Right atrium auricular region (tissue), 2 donors: ENCODE measurements at regions not wholly inside any gene's neighbourhood (a gene's known extent, or its start where the extent isn't known, plus 50 kb on each side); places are given as distances from the start of the nearest gene placed in this dataset.

Experiments
- DNase-seq: peaks from one replicate; pipeline ENCODE4 v3.0.0-alpha.2; 2019; ENCODE audit warnings: low spot score
- H3K27ac ChIP-seq, 2 donors: fragments of 200-600 bp; sonication (generic); 1 replicate in 1 of 2; 2 replicates in 1 of 2; pipeline ENCODE4 v1.5.1; 2016 to 2019
- H3K27me3 ChIP-seq, 2 donors: fragments of 200-600 bp; sonication (generic); one replicate each; pipeline versions ENCODE4 v1.5.1 to v1.6.0; 2017 to 2019
- H3K36me3 ChIP-seq: fragments of 200-600 bp; sonication (generic); one replicate; pipeline ENCODE4 v1.5.1; 2016
- H3K4me1 ChIP-seq, 2 donors: fragments of 200-600 bp; sonication (generic); one replicate each; pipeline versions ENCODE4 v1.5.1 to v1.6.0; 2017 to 2019
- H3K4me3 ChIP-seq, 2 donors: fragments of 200-600 bp; sonication (generic); 1 replicate in 1 of 2; 2 replicates in 1 of 2; pipeline ENCODE4 v1.5.1; 2017 to 2019; ENCODE audit warnings: mild to moderate bottlenecking in 1 of 2, moderate library complexity in 1 of 2
- H3K9me3 ChIP-seq, 2 donors: fragments of 200-600 bp; sonication (generic); one replicate each; pipeline ENCODE4 v1.5.1; 2019
- CTCF ChIP-seq, 2 donors: fragments of 200-600 bp; sonication (generic); IDR thresholded peaks; one replicate each; pipeline ENCODE4 v1.5.1; 2019; ENCODE audit warnings: antibody characterized with exemption in 2 of 2

- TF ChIP-seq CTCF (IDR thresholded peaks at IDR 0.05), result no peak
- DNase-seq, result no peak
- peak overlapping the region; percentile 78 to 88 for H3K27ac ChIP-seq
- H3K4me1 ChIP-seq, result peaks cover 0 to 95% of the 10 kb centered on the region in 2 donors
- H3K27me3 ChIP-seq, result no peaks in the 10 kb centered on the region
- no peaks in the 10 kb centered on the region for H3K36me3 ChIP-seq
- H3K4me3 ChIP-seq, result no peak overlapping the region
- no peaks in the 10 kb centered on the region for H3K9me3 ChIP-seq
Observed at GRCh38 chr7:130914554-130915294, 180.7 kb upstream of the KLF14 start.

- Histone ChIP-seq H3K9me3 (no peaks in the 10 kb centered on the region), H3K27ac (peak overlapping the region; percentile 36 to 46), H3K4me1 (peaks cover 0 to 93% of the 10 kb centered on the region in 2 donors), H3K4me3 (no peak overlapping the region), H3K27me3 (no peaks in the 10 kb centered on the region), H3K36me3 (no peaks in the 10 kb centered on the region)
- TF ChIP-seq CTCF (IDR thresholded peaks at IDR 0.05), result no peak
- no peak for DNase-seq
Observed at GRCh38 chr7:130917669-130918128, 183.7 kb upstream of the KLF14 start.

- Histone ChIP-seq H3K36me3 (no peaks in the 10 kb centered on the region), H3K27me3 (no peaks in the 10 kb centered on the region), H3K4me3 (no peak overlapping the region), H3K4me1 (peaks cover 0 to 93% of the 10 kb centered on the region in 2 donors), H3K9me3 (no peaks in the 10 kb centered on the region), H3K27ac (peak overlapping the region; percentile 36 to 46)
- DNase-seq, result no peak
- TF ChIP-seq CTCF (IDR thresholded peaks at IDR 0.05), result no peak
Observed at GRCh38 chr7:130918129-130919052, 184.4 kb upstream of the KLF14 start.

- H3K4me3 ChIP-seq, result no peak overlapping the region
Observed at GRCh38 chr7:130919316-130920103, 185.5 kb upstream of the KLF14 start.

More at GRCh38 chr7:130919316-130920103, 185.5 kb upstream of the KLF14 start:
- no peak for TF ChIP-seq CTCF (IDR thresholded peaks at IDR 0.05)
- Histone ChIP-seq H3K36me3 (no peaks in the 10 kb centered on the region), H3K9me3 (no peaks in the 10 kb centered on the region), H3K27me3 (no peaks in the 10 kb centered on the region), H3K4me1 (peaks cover 0 to 93% of the 10 kb centered on the region in 2 donors), H3K27ac (peak overlapping the region; percentile 36 to 88)
- DNase-seq, result no peak
